ENCODE measurements at regions not wholly inside any gene's neighbourhood (a gene's known extent, or its start where the extent isn't known, plus 50 kb on each side); places are given as distances from the start of the nearest gene placed in this dataset.
A peak's percentile ranks its signal among the peaks of the same experiment; 100 is the strongest.

GRCh38 chr6:112002307-112002706 is 51.6 kb upstream of the CCN6 start:
- peak overlapping the region in 1 of 5 donors; percentile 41 for H3K27ac ChIP-seq
- intact Hi-C loops (cut with DNase I; ENCODE audit: low total_unique reads): no loop called here

More at GRCh38 chr6:112002307-112002706, 51.6 kb upstream of the CCN6 start:
- Histone ChIP-seq H3K4me1 (peaks cover 0 to 19% (median 5%) of the 10 kb centered on the region in 4 donors), H3K4me3 (no peak overlapping the region), H3K9me3 (no peaks in the 10 kb centered on the region), H3K27me3 (no peaks in the 10 kb centered on the region), H3K36me3 (no peaks in the 10 kb centered on the region)
- TF ChIP-seq POLR2A (IDR thresholded peaks at IDR 0.05): no peak
- TF ChIP-seq POLR2AphosphoS5 (IDR thresholded peaks at IDR 0.05): no peak
- TF ChIP-seq CTCF (IDR thresholded peaks at IDR 0.05): no peak
- no peak for TF ChIP-seq EP300 (IDR thresholded peaks at IDR 0.05)
- 80 to 100% (median 100%) methylated on average over 1 of the region's 1 CpG for WGBS, 5 donors
- no peak for DNase-seq

All from stomach (tissue), 8 donors.